Myocyte (in vitro differentiated cells): ENCODE measurements at regions not wholly inside any gene's neighbourhood (a gene's known extent, or its start where the extent isn't known, plus 50 kb on each side); places are given as distances from the start of the nearest gene placed in this dataset.

ENCODE experiments used
- DNase-seq: peaks from one replicate; pipeline ENCODE4 v3.0.0-alpha.2; 2012; ENCODE audit warnings: low read depth

- no peak for DNase-seq
Observed at GRCh38 chr18:52009958-52010357, 330.0 kb upstream of the DCC start.

- DNase-seq = no peak
Observed at GRCh38 chr18:52045946-52046675, 293.9 kb upstream of the DCC start.

GRCh38 chr18:52046842-52047241, 293.2 kb upstream of the DCC start:
- no peak for DNase-seq

GRCh38 chr18:52054324-52054723, 285.7 kb upstream of the DCC start:
- DNase-seq = no peak

- DNase-seq = no peak
Observed at GRCh38 chr18:52060607-52061304, 279.2 kb upstream of the DCC start.

GRCh38 chr18:52063923-52064322, 276.1 kb upstream of the DCC start:
- no peak for DNase-seq

GRCh38 chr18:52069201-52069600, 270.8 kb upstream of the DCC start:
- DNase-seq = no peak

- no peak for DNase-seq
Observed at GRCh38 chr18:52070291-52070756, 269.7 kb upstream of the DCC start.

GRCh38 chr18:52077251-52077983, 262.6 kb upstream of the DCC start:
- DNase-seq = no peak

- DNase-seq = no peak
Observed at GRCh38 chr18:52082246-52082645, 257.8 kb upstream of the DCC start.

GRCh38 chr18:52087140-52087539, 252.9 kb upstream of the DCC start:
- DNase-seq = no peak

- DNase-seq = no peak
Observed at GRCh38 chr18:52090005-52090404, 250.0 kb upstream of the DCC start.

- no peak for DNase-seq
Observed at GRCh38 chr18:52093171-52093570, 246.8 kb upstream of the DCC start.

GRCh38 chr18:52118684-52119083, 221.3 kb upstream of the DCC start:
- DNase-seq = no peak

GRCh38 chr18:52130624-52131301, 209.2 kb upstream of the DCC start:
- DNase-seq = no peak

- no peak for DNase-seq
Observed at GRCh38 chr18:52131845-52132244, 208.2 kb upstream of the DCC start.

GRCh38 chr18:52136532-52136931, 203.5 kb upstream of the DCC start:
- DNase-seq = no peak

- DNase-seq = no peak
Observed at GRCh38 chr18:52140986-52141385, 199.0 kb upstream of the DCC start.

- DNase-seq = no peak
Observed at GRCh38 chr18:52150050-52150449, 189.9 kb upstream of the DCC start.

- no peak for DNase-seq
Observed at GRCh38 chr18:52152036-52152435, 188.0 kb upstream of the DCC start.

- DNase-seq = no peak
Observed at GRCh38 chr18:52156166-52156565, 183.8 kb upstream of the DCC start.

GRCh38 chr18:52160636-52161035, 179.4 kb upstream of the DCC start:
- DNase-seq = no peak
